K562 (cell line): ENCODE measurements at regions not wholly inside any gene's neighbourhood (a gene's known extent, or its start where the extent isn't known, plus 50 kb on each side); places are given as distances from the start of the nearest gene placed in this dataset.

Experiments
- ATAC-seq: fragments of 200-7000 bp; cut with Tn5 transposase; 3 replicates; pipeline ENCODE4 v1.9.1; 2020; ENCODE audit warnings: moderate library complexity
- BruUV-seq: library from RNA; stranded (reverse); fragments of 400-500 nt; replicated peaks from 2 replicates; lab custom pipeline; 2021; lab: Mats Ljungman, UMichigan
- CTCF ChIA-PET: fragments of 300-600 bp; formaldehyde crosslinking; extraction: SDS; loops from one replicate; lab custom pipeline; 2021; ENCODE audit warnings: low intra/inter-chr PET ratio; lab: Yijun Ruan, JAX
- POLR2A ChIA-PET: fragments of 300-600, 350-650 bp; sonication (Branson Sonifier 250); formaldehyde crosslinking; extraction: SDS; loops from one replicate; lab custom pipeline; 2021; ENCODE audit warnings: antibody characterized with exemption, inconsistent platforms; lab: Yijun Ruan, JAX
- DNase-seq, 4 experiments: peaks; one replicate each; pipeline versions ENCODE4 v3.0.0 to v3.0.0-alpha.2; 2011 to 2018; ENCODE audit warnings: low spot score in 3 of 4, mixed read lengths in 3 of 4; ENCODE audit errors: extremely low read depth in 1 of 4
- FAIRE-seq: peaks from 2 replicates; lab custom pipeline; 2011; peaks lifted over from hg19 to GRCh38; lab: Jason Lieb, UNC
- H2AFZ ChIP-seq: 2 replicates; pipeline ENCODE4 v1.6.0; 2011; ENCODE audit warnings: low read depth, low read length, control low read depth, inconsistent platforms
- H3K27ac ChIP-seq: fragments of 200-600 bp; 3 replicates; pipeline ENCODE4 v1.8.0; 2011; ENCODE audit warnings: low read depth, mild to moderate bottlenecking, control low read depth, inconsistent platforms, low read length, moderate library complexity, mixed read lengths; ENCODE audit errors: extremely low read depth
- H3K27me3 ChIP-seq, 2 experiments: fragments of 300-600 bp in 1 of 2; 2 replicates in 1 of 2; 3 replicates in 1 of 2; pipeline versions ENCODE4 v1.6.0 to v1.8.0; 2011; ENCODE audit warnings: inconsistent platforms in 2 of 2, low read length in 2 of 2, mild to moderate bottlenecking in 1 of 2, mixed read lengths in 1 of 2, moderate library complexity in 1 of 2; ENCODE audit not compliant: control insufficient read depth in 2 of 2, insufficient read depth in 2 of 2
- H3K36me3 ChIP-seq: fragments of 300-600 bp; 3 replicates; pipeline ENCODE4 v1.8.0; 2011; ENCODE audit warnings: mild to moderate bottlenecking, low read length, inconsistent platforms; ENCODE audit not compliant: control insufficient read depth, insufficient read depth
- H3K4me1 ChIP-seq, 2 experiments: fragments of 200-600 bp in 1 of 2; replicated peaks in 1 of 2; 2 replicates in 1 of 2; 3 replicates in 1 of 2; pipeline versions ENCODE4 v1.5.1 to v1.8.0; 2011; ENCODE audit warnings: inconsistent platforms in 2 of 2, low read length in 2 of 2, mild to moderate bottlenecking in 1 of 2, mixed read lengths in 1 of 2, moderate library complexity in 1 of 2; ENCODE audit not compliant: control insufficient read depth in 2 of 2, insufficient read depth in 2 of 2
- H3K4me2 ChIP-seq: 2 replicates; pipeline ENCODE4 v1.6.1; 2011; ENCODE audit warnings: low read length, control low read depth, inconsistent platforms, mixed read lengths; ENCODE audit not compliant: insufficient read depth
- H3K4me3 ChIP-seq: fragments of 200-600 bp; sonication (generic), shearing (Covaris generic); 2 replicates; pipeline ENCODE4 v1.5.1; 2016; ENCODE audit warnings: control low read depth, inconsistent platforms
- H3K79me2 ChIP-seq: fragments of 200-600 bp; 3 replicates; pipeline ENCODE4 v1.8.0; 2011; ENCODE audit warnings: low read length, inconsistent platforms; ENCODE audit not compliant: control insufficient read depth, insufficient read depth
- H3K9ac ChIP-seq, 2 experiments: 2 replicates each; pipeline versions ENCODE4 v1.6.0 to v1.6.1; 2011; ENCODE audit warnings: low read depth in 2 of 2, low read length in 2 of 2, control low read depth in 1 of 2, inconsistent platforms in 1 of 2, mild to moderate bottlenecking in 1 of 2, mixed read lengths in 1 of 2; ENCODE audit not compliant: insufficient read depth in 1 of 2
- H3K9me1 ChIP-seq: one replicate; pipeline ENCODE4 v1.6.0; 2011; ENCODE audit warnings: inconsistent platforms, mild to moderate bottlenecking, low read length, moderate library complexity; ENCODE audit not compliant: control insufficient read depth, insufficient read depth
- H3K9me3 ChIP-seq: replicated peaks from 2 replicates; pipeline ENCODE4 v1.5.1; 2011; ENCODE audit warnings: low read depth, low read length, inconsistent platforms; ENCODE audit not compliant: control insufficient read depth, insufficient read depth
- H4K20me1 ChIP-seq: replicated peaks from 2 replicates; pipeline ENCODE4 v1.6.1; 2011; ENCODE audit warnings: low read length, inconsistent platforms, mixed read lengths; ENCODE audit not compliant: control insufficient read depth, insufficient read depth
- CREM ChIP-seq: IDR thresholded peaks from 2 replicates; pipeline ENCODE4 v1.6.1; 2014; ENCODE audit warnings: antibody characterized with exemption, low read depth
- GTF3C2 ChIP-seq: IDR thresholded peaks from 3 replicates; pipeline ENCODE4 v1.6.1; 2011; ENCODE audit warnings: borderline replicate concordance, mild to moderate bottlenecking, moderate library complexity; ENCODE audit not compliant: insufficient read length; ENCODE audit errors: extremely low read depth
- ID3 ChIP-seq, 2 experiments: fragments of 250-450 bp in 1 of 2; fragments of 450-650 bp in 1 of 2; sonication (Bioruptor Pico) in 1 of 2; IDR thresholded peaks; 2 replicates each; pipeline versions ENCODE4 v1.6.1 to v1.8.0; 2016 to 2021; ENCODE audit warnings: mild to moderate bottlenecking in 2 of 2, moderate library complexity in 2 of 2, missing compliant biosample characterization in 1 of 2, missing genetic modification characterization in 1 of 2
- PHB2 ChIP-seq: fragments of 450-650 bp; IDR thresholded peaks from 2 replicates; pipeline ENCODE4 v1.6.1; 2017; ENCODE audit warnings: low read depth
- POLR2G ChIP-seq: fragments of 200-400 bp; formaldehyde crosslinking; IDR thresholded peaks from 2 replicates; pipeline ENCODE4 v1.6.1; 2017; ENCODE audit warnings: low read depth, mild to moderate bottlenecking, antibody characterized with exemption, low read length, moderate library complexity
- RFX1 ChIP-seq: fragments of 450-650 bp; IDR thresholded peaks from 2 replicates; pipeline ENCODE4 v1.6.1; 2016; ENCODE audit warnings: mild to moderate bottlenecking, moderate library complexity
- SIX5 ChIP-seq, 2 experiments: IDR thresholded peaks; 2 replicates each; pipeline ENCODE4 v1.6.1; 2011; ENCODE audit warnings: low read length in 2 of 2, borderline replicate concordance in 1 of 2, low read depth in 1 of 2, mild to moderate bottlenecking in 1 of 2, moderate library complexity in 1 of 2; ENCODE audit not compliant: insufficient read depth in 1 of 2
- TSHZ1 ChIP-seq: fragments of 250-450 bp; sonication (Bioruptor Pico); IDR thresholded peaks from 2 replicates; pipeline ENCODE4 v1.4.0; 2020; ENCODE audit warnings: mild to moderate bottlenecking, moderate library complexity
- WGBS: fragments of 100-300 bp; shearing (Covaris generic); methylation state at CpG from one replicate; pipeline ENCODE4 v1.1.6; 2016; ENCODE audit warnings: low coverage, mixed read lengths; ENCODE audit not compliant: insufficient coverage; ENCODE audit errors: missing lambda C conversion rate; 5-methylcytosine and 5-hydroxymethylcytosine counted together
- in situ Hi-C: fragments of 300-500 bp; cut with MboI; formaldehyde crosslinking; loops from 4 replicates; pipeline ENCODE4 v1.15.0; 2018; ENCODE audit warnings: inconsistent platforms, mixed read lengths
- intact Hi-C: fragments of 100-400 bp; cut with micrococcal nuclease; formaldehyde crosslinking; loops from 2 replicates; pipeline ENCODE4 v1.14.2; 2022

GRCh38 chr1:56099766-56100265 is 479.5 kb downstream of the PLPP3 start:
- 0% methylated on average over 1 of the region's 1 CpG for WGBS
- no peaks in the 10 kb centered on the region for H3K9me3 ChIP-seq
- in situ Hi-C loops = no loop called here
- no peak for TF ChIP-seq RFX1
- TF ChIP-seq ID3 (CRISPR knock-in tag; IDR thresholded peaks at IDR 0.05) = no peak
- TF ChIP-seq ID3 (tag; IDR thresholded peaks at IDR 0.05) = no peak
- TF ChIP-seq SIX5 (IDR thresholded peaks at IDR 0.05; ENCODE audit: borderline replicate concordance in 1 of 2, insufficient read depth in 1 of 2, low read depth in 1 of 2, low read length in 2 of 2) = no peak
- no peak overlapping the region for H3K27ac ChIP-seq
- H3K27me3 ChIP-seq = no peaks in the 10 kb centered on the region
- H3K79me2 ChIP-seq = no peaks in the 10 kb centered on the region
- ChIA-PET POLR2A (no interaction called here), CTCF (no interaction called here)
- H3K4me1 ChIP-seq = no peaks in the 10 kb centered on the region
- no peak for DNase-seq
- no peak for ATAC-seq
- intact Hi-C loops = no loop called here
- no peak overlapping the region for H3K9ac ChIP-seq
- FAIRE-seq = no peak
- H2AFZ ChIP-seq = no peak overlapping the region
- H3K9me1 ChIP-seq = no peaks in the 10 kb centered on the region
- H3K4me3 ChIP-seq = no peak overlapping the region
- BruUV-seq = no TSS peak
- no peaks in the 10 kb centered on the region for H3K36me3 ChIP-seq
- H4K20me1 ChIP-seq = no peaks in the 10 kb centered on the region
- no peak overlapping the region for H3K4me2 ChIP-seq

- no TSS peak for BruUV-seq
- CTCF ChIA-PET = no interaction called here
- TF ChIP-seq GTF3C2 (no peak), POLR2G (no peak), CREM (no peak), PHB2 (no peak), TSHZ1 (CRISPR knock-in tag) (no peak)
- no peaks in the 10 kb centered on the region for H3K9me3 ChIP-seq
- H3K9ac ChIP-seq = no peak overlapping the region
- H3K36me3 ChIP-seq = no peaks in the 10 kb centered on the region
- WGBS = 0% methylated on average over 2 of the region's 2 CpGs
- FAIRE-seq (no peak), DNase-seq (no peak), ATAC-seq (no peak)
- H2AFZ ChIP-seq = no peak overlapping the region
- in situ Hi-C loops (no loop called here), intact Hi-C loops (no loop called here)
- no peak overlapping the region for H3K4me3 ChIP-seq
- no peaks in the 10 kb centered on the region for H3K4me1 ChIP-seq
- H3K4me2 ChIP-seq = no peak overlapping the region
- POLR2A ChIA-PET = no interaction called here
- H4K20me1 ChIP-seq = no peaks in the 10 kb centered on the region
- no peaks in the 10 kb centered on the region for H3K27me3 ChIP-seq
- no peaks in the 10 kb centered on the region for H3K9me1 ChIP-seq
- no peaks in the 10 kb centered on the region for H3K79me2 ChIP-seq
- H3K27ac ChIP-seq = no peak overlapping the region
Measured at GRCh38 chr1:56098946-56099345, 480.4 kb downstream of the PLPP3 start.
